Right cardiac atrium (tissue), 5 donors: ENCODE measurements at regions not wholly inside any gene's neighbourhood (a gene's known extent, or its start where the extent isn't known, plus 50 kb on each side); places are given as distances from the start of the nearest gene placed in this dataset.
"Not testable (repeated sequence)": the region's sequence is repeated elsewhere in the genome, so short reads cannot be mapped to it uniquely, and the experiment has no call there.

Experiments used
- ATAC-seq, 2 donors: fragments of 200-7000 bp; cut with Tn5 transposase; one replicate each; pipeline versions ENCODE4 v1.8.0 to v1.9.1; 2020; ENCODE audit warnings: moderate library complexity in 2 of 2, mild to moderate bottlenecking in 1 of 2
- DNase-seq, 3 donors: peaks; one replicate each; pipeline ENCODE4 v3.0.0-alpha.2; 2020
- H3K27ac ChIP-seq: one replicate; pipeline ENCODE4 v1.5.1; 2013; ENCODE audit warnings: mild to moderate bottlenecking, low read length, control low read depth, moderate library complexity
- H3K27me3 ChIP-seq: one replicate; pipeline ENCODE4 v1.6.1; 2013; ENCODE audit not compliant: control insufficient read depth, insufficient read depth
- H3K4me1 ChIP-seq: one replicate; pipeline ENCODE4 v1.6.1; 2013; ENCODE audit warnings: low read length; ENCODE audit not compliant: control insufficient read depth, insufficient read depth
- H3K4me3 ChIP-seq: one replicate; pipeline ENCODE4 v1.5.1; 2013; ENCODE audit warnings: low read length, control low read depth
- H3K9me3 ChIP-seq: one replicate; pipeline ENCODE4 v1.6.1; 2013; ENCODE audit warnings: low read length; ENCODE audit not compliant: control insufficient read depth
- WGBS: extraction: QIAGEN DNeasy Blood & Tissue Kit; methylation state at CpG from one replicate; pipeline ENCODE4 v1.1.7; 2013; 5-methylcytosine and 5-hydroxymethylcytosine counted together
- intact Hi-C, 4 donors: fragments of 100-400 bp; cut with DNase I; formaldehyde crosslinking; loops; one replicate each; pipeline versions ENCODE4 v1.11.0 to v1.14.0; 2022 to 2023
- donor health status: healthy with polysubstance abuse.
- donor health status: DM: no; HTN: yes; CAD: no.
- donor health status: DM: no; HTN: no; CAD: no.
- donor health status: DM: no; HTN: yes; CAD: no; lungs with severe emphysema.
- donor health status: DM: yes; HTN: yes; CAD: no.

- 95% methylated on average over 6 of the region's 6 CpGs for WGBS
- H3K9me3 ChIP-seq = no peaks in the 10 kb centered on the region
- ATAC-seq = no peak
- no peak overlapping the region for H3K4me3 ChIP-seq
- H3K4me1 ChIP-seq = no peaks in the 10 kb centered on the region
- intact Hi-C loops = no loop called here
- no peak overlapping the region for H3K27ac ChIP-seq
- DNase-seq = no peak
- H3K27me3 ChIP-seq = no peaks in the 10 kb centered on the region
Measured at GRCh38 chr16:27657811-27658210, 107.9 kb downstream of the KATNIP start.

- H3K27ac ChIP-seq = no peak overlapping the region
- no peaks in the 10 kb centered on the region for H3K4me1 ChIP-seq
- no peak for ATAC-seq
- no peak overlapping the region for H3K4me3 ChIP-seq
- 99% methylated on average over 4 of the region's 4 CpGs for WGBS
- no peak for DNase-seq
- intact Hi-C loops = no loop called here
- no peaks in the 10 kb centered on the region for H3K9me3 ChIP-seq
- H3K27me3 ChIP-seq = no peaks in the 10 kb centered on the region
Measured at GRCh38 chr16:27660507-27660906, 110.6 kb downstream of the KATNIP start.

GRCh38 chr16:27663235-27663634 lies 113.3 kb downstream of the KATNIP start:
- intact Hi-C loops, DNase-seq, H3K9me3 ChIP-seq, H3K27ac ChIP-seq, H3K4me3 ChIP-seq, H3K4me1 ChIP-seq, ATAC-seq, H3K27me3 ChIP-seq: not testable (repeated sequence)
- WGBS = 98% methylated on average over 7 of the region's 7 CpGs

GRCh38 chr16:27665881-27666280 lies 115.9 kb downstream of the KATNIP start:
- Histone ChIP-seq H3K9me3 (no peaks in the 10 kb centered on the region), H3K27ac (no peak overlapping the region), H3K4me3 (no peak overlapping the region), H3K4me1 (no peaks in the 10 kb centered on the region), H3K27me3 (no peaks in the 10 kb centered on the region)
- ATAC-seq (no peak), DNase-seq (no peak)
- intact Hi-C loops = no loop called here

GRCh38 chr16:27670071-27670810 lies 120.3 kb downstream of the KATNIP start:
- intact Hi-C loops = no loop called here
- H3K4me3 ChIP-seq = no peak overlapping the region
- no peak overlapping the region for H3K27ac ChIP-seq
- no peaks in the 10 kb centered on the region for H3K9me3 ChIP-seq
- ATAC-seq = no peak
- DNase-seq = no peak
- WGBS = 84% methylated on average over 8 of the region's 8 CpGs
- H3K4me1 ChIP-seq = no peaks in the 10 kb centered on the region
- no peaks in the 10 kb centered on the region for H3K27me3 ChIP-seq

GRCh38 chr16:27671410-27671809 lies 121.5 kb downstream of the KATNIP start:
- intact Hi-C loops = no loop called here
- H3K27me3 ChIP-seq = no peaks in the 10 kb centered on the region
- H3K27ac ChIP-seq = no peak overlapping the region
- WGBS = 93% methylated on average over 8 of the region's 8 CpGs
- no peaks in the 10 kb centered on the region for H3K9me3 ChIP-seq
- no peaks in the 10 kb centered on the region for H3K4me1 ChIP-seq
- no peak for DNase-seq
- ATAC-seq = no peak
- H3K4me3 ChIP-seq = no peak overlapping the region

GRCh38 chr16:27676839-27677238 lies 126.9 kb downstream of the KATNIP start:
- H3K27ac ChIP-seq = no peak overlapping the region
- ATAC-seq = no peak
- H3K4me1 ChIP-seq = no peaks in the 10 kb centered on the region
- intact Hi-C loops = no loop called here
- H3K9me3 ChIP-seq = no peaks in the 10 kb centered on the region
- 88% methylated on average over 4 of the region's 4 CpGs for WGBS
- H3K4me3 ChIP-seq = no peak overlapping the region
- H3K27me3 ChIP-seq = no peaks in the 10 kb centered on the region
- no peak for DNase-seq

- H3K27ac ChIP-seq = no peak overlapping the region
- H3K4me3 ChIP-seq = no peak overlapping the region
- intact Hi-C loops = no loop called here
- no peaks in the 10 kb centered on the region for H3K27me3 ChIP-seq
- no peak for ATAC-seq
- no peaks in the 10 kb centered on the region for H3K4me1 ChIP-seq
- no peak for DNase-seq
- WGBS = 83% methylated on average over 3 of the region's 3 CpGs
- no peaks in the 10 kb centered on the region for H3K9me3 ChIP-seq
Measured at GRCh38 chr16:27677263-27677662, 127.3 kb downstream of the KATNIP start.

- Histone ChIP-seq H3K27me3 (no peaks in the 10 kb centered on the region), H3K4me3 (no peak overlapping the region), H3K9me3 (no peaks in the 10 kb centered on the region), H3K27ac (no peak overlapping the region), H3K4me1 (no peaks in the 10 kb centered on the region)
- DNase-seq = no peak
- 95% methylated on average over 3 of the region's 3 CpGs for WGBS
- intact Hi-C loops = no loop called here
- no peak for ATAC-seq
Measured at GRCh38 chr16:27678955-27679354, 129.0 kb downstream of the KATNIP start.

- intact Hi-C loops = no loop called here
- no peak overlapping the region for H3K4me3 ChIP-seq
- H3K27me3 ChIP-seq = no peaks in the 10 kb centered on the region
- no peaks in the 10 kb centered on the region for H3K4me1 ChIP-seq
- H3K9me3 ChIP-seq = no peaks in the 10 kb centered on the region
- ATAC-seq = no peak
- WGBS = 87% methylated on average over 7 of the region's 7 CpGs
- no peak overlapping the region for H3K27ac ChIP-seq
- DNase-seq = no peak
Measured at GRCh38 chr16:27679899-27680298, 130.0 kb downstream of the KATNIP start.

- Histone ChIP-seq H3K27me3 (no peaks in the 10 kb centered on the region), H3K27ac (no peak overlapping the region), H3K4me1 (no peaks in the 10 kb centered on the region), H3K4me3 (no peak overlapping the region), H3K9me3 (no peaks in the 10 kb centered on the region)
- intact Hi-C loops = no loop called here
- ATAC-seq (no peak), DNase-seq (no peak)
- WGBS = 96% methylated on average over 5 of the region's 5 CpGs
Measured at GRCh38 chr16:27681681-27682080, 131.7 kb downstream of the KATNIP start.

- H3K4me1 ChIP-seq = peaks cover 2% of the 10 kb centered on the region
- no peak for DNase-seq
- H3K4me3 ChIP-seq = no peak overlapping the region
- ATAC-seq = no peak
- no peaks in the 10 kb centered on the region for H3K27me3 ChIP-seq
- H3K9me3 ChIP-seq = no peaks in the 10 kb centered on the region
- WGBS = 91% methylated on average over 2 of the region's 2 CpGs
- intact Hi-C loops = no loop called here
- no peak overlapping the region for H3K27ac ChIP-seq
Measured at GRCh38 chr16:27684047-27684446, 134.1 kb downstream of the KATNIP start.
